Fibroblast of the aortic adventitia (primary cell): ENCODE measurements at regions not wholly inside any gene's neighbourhood (a gene's known extent, or its start where the extent isn't known, plus 50 kb on each side); places are given as distances from the start of the nearest gene placed in this dataset.
"Not testable (repeated sequence)": the region's sequence is repeated elsewhere in the genome, so short reads cannot be mapped to it uniquely, and the experiment has no call there.

ENCODE experiments used
- DNase-seq: peaks from one replicate; pipeline ENCODE4 v3.0.0-alpha.2; 2010; ENCODE audit warnings: low read depth
- H3K4me3 ChIP-seq: 2 replicates; pipeline ENCODE4 v1.5.1; 2011; ENCODE audit warnings: low read depth, mild to moderate bottlenecking, control low read depth, low read length, moderate library complexity
- CTCF ChIP-seq: IDR thresholded peaks from 2 replicates; pipeline ENCODE4 v1.5.1; 2011; ENCODE audit warnings: mild to moderate bottlenecking, low read length, control low read depth, inconsistent platforms; ENCODE audit not compliant: insufficient read depth

GRCh38 chr2:7436096-7436906 is 519.1 kb downstream of the RNF144A start:
- no peak overlapping the region for H3K4me3 ChIP-seq
- no peak for DNase-seq
- no peak for TF ChIP-seq CTCF

GRCh38 chr2:7437141-7437540 is 519.9 kb downstream of the RNF144A start:
- TF ChIP-seq CTCF: no peak
- H3K4me3 ChIP-seq: no peak overlapping the region
- DNase-seq: no peak

GRCh38 chr2:7437716-7438632 is 520.8 kb downstream of the RNF144A start:
- no peak for DNase-seq
- TF ChIP-seq CTCF: no peak

GRCh38 chr2:7438855-7439254 is 521.6 kb downstream of the RNF144A start:
- H3K4me3 ChIP-seq: no peak overlapping the region
- no peak for DNase-seq
- no peak for TF ChIP-seq CTCF

More at GRCh38 chr2:7437716-7438632, 520.8 kb downstream of the RNF144A start:
- no peak overlapping the region for H3K4me3 ChIP-seq

GRCh38 chr2:7440977-7441376 is 523.8 kb downstream of the RNF144A start:
- DNase-seq: no peak
- TF ChIP-seq CTCF: no peak
- no peak overlapping the region for H3K4me3 ChIP-seq

GRCh38 chr2:7441841-7442240 is 524.6 kb downstream of the RNF144A start:
- DNase-seq, H3K4me3 ChIP-seq: not testable (repeated sequence)

GRCh38 chr2:7444626-7445025 is 527.4 kb downstream of the RNF144A start:
- no peak for TF ChIP-seq CTCF
- no peak overlapping the region for H3K4me3 ChIP-seq
- no peak for DNase-seq
